GM21825 (cell line): ENCODE measurements at regions not wholly inside any gene's neighbourhood (a gene's known extent, or its start where the extent isn't known, plus 50 kb on each side); places are given as distances from the start of the nearest gene placed in this dataset.
"Not testable (repeated sequence)": the region's sequence is repeated elsewhere in the genome, so short reads cannot be mapped to it uniquely, and the experiment has no call there.

Source experiments
- ATAC-seq: cut with Tn5 transposase; IDR thresholded peaks from one replicate; pipeline ENCODE4 v1.9.1; 2021; ENCODE audit warnings: mild to moderate bottlenecking, moderate library complexity; ENCODE audit not compliant: unreplicated experiment

- no peak for ATAC-seq
These were observed 187.4 kb upstream of the BRINP3 start for GRCh38 chr1:190665045-190665444.

GRCh38 chr1:190667914-190668313, 190.2 kb upstream of the BRINP3 start:
- no peak for ATAC-seq

- no peak for ATAC-seq
These were observed 201.4 kb upstream of the BRINP3 start for GRCh38 chr1:190679044-190679443.

GRCh38 chr1:190679454-190679853, 201.8 kb upstream of the BRINP3 start:
- no peak for ATAC-seq

- no peak for ATAC-seq
These were observed 202.3 kb upstream of the BRINP3 start for GRCh38 chr1:190679983-190680382.

- no peak for ATAC-seq
These were observed 208.0 kb upstream of the BRINP3 start for GRCh38 chr1:190685676-190686075.

GRCh38 chr1:190688096-190688495, 210.4 kb upstream of the BRINP3 start:
- ATAC-seq: no peak

GRCh38 chr1:190698488-190698887, 220.8 kb upstream of the BRINP3 start:
- not testable (repeated sequence) for ATAC-seq

GRCh38 chr1:190699165-190699564, 221.5 kb upstream of the BRINP3 start:
- no peak for ATAC-seq

GRCh38 chr1:190708418-190709057, 230.9 kb upstream of the BRINP3 start:
- no peak for ATAC-seq

- ATAC-seq: no peak
These were observed 233.4 kb upstream of the BRINP3 start for GRCh38 chr1:190711069-190711468.

- no peak for ATAC-seq
These were observed 239.4 kb upstream of the BRINP3 start for GRCh38 chr1:190717055-190717454.

- no peak for ATAC-seq
These were observed 259.4 kb upstream of the BRINP3 start for GRCh38 chr1:190736971-190737590.

- ATAC-seq: no peak
These were observed 260.7 kb upstream of the BRINP3 start for GRCh38 chr1:190738317-190738716.

GRCh38 chr1:190739926-190740325, 262.3 kb upstream of the BRINP3 start:
- ATAC-seq: no peak

- no peak for ATAC-seq
These were observed 270.0 kb upstream of the BRINP3 start for GRCh38 chr1:190747704-190748103.

- ATAC-seq: no peak
These were observed 274.5 kb upstream of the BRINP3 start for GRCh38 chr1:190752131-190752530.

GRCh38 chr1:190754666-190755065, 277.0 kb upstream of the BRINP3 start:
- ATAC-seq: no peak

- peak; percentile 82 for ATAC-seq
These were observed 282.1 kb upstream of the BRINP3 start for GRCh38 chr1:190759807-190760206.

- ATAC-seq: no peak
These were observed 284.7 kb upstream of the BRINP3 start for GRCh38 chr1:190762325-190762724.

- no peak for ATAC-seq
These were observed 315.2 kb upstream of the BRINP3 start for GRCh38 chr1:190792873-190793272.

- ATAC-seq: no peak
These were observed 330.0 kb upstream of the BRINP3 start for GRCh38 chr1:190807629-190808028.

- no peak for ATAC-seq
These were observed 330.4 kb upstream of the BRINP3 start for GRCh38 chr1:190808035-190808434.
